Loucy (cell line): ENCODE measurements at regions not wholly inside any gene's neighbourhood (a gene's known extent, or its start where the extent isn't known, plus 50 kb on each side); places are given as distances from the start of the nearest gene placed in this dataset.

Experiments
- H2AFZ ChIP-seq: fragments of 200-600 bp; sonication (generic); 2 replicates; pipeline ENCODE4 v1.6.0; 2016; ENCODE audit warnings: antibody characterized with exemption, mild to moderate bottlenecking, low read length, moderate library complexity
- H3F3A ChIP-seq: fragments of 200-600 bp; 2 replicates; pipeline ENCODE4 v1.6.0; 2016; ENCODE audit warnings: antibody characterized with exemption, low read depth, mild to moderate bottlenecking
- H3K27me3 ChIP-seq: fragments of 200-600 bp; sonication (generic); 2 replicates; pipeline ENCODE4 v1.6.1; 2014; ENCODE audit warnings: low read length, mild to moderate bottlenecking; ENCODE audit not compliant: insufficient read depth, poor library complexity, severe bottlenecking
- H3K36me3 ChIP-seq: fragments of 200-600 bp; sonication (generic); 2 replicates; pipeline ENCODE4 v1.6.1; 2016; ENCODE audit warnings: low read length; ENCODE audit not compliant: insufficient read depth
- H3K4me1 ChIP-seq: fragments of 200-600 bp; sonication (generic); 2 replicates; pipeline ENCODE4 v1.5.1; 2014; ENCODE audit warnings: low read length, mild to moderate bottlenecking; ENCODE audit not compliant: insufficient read depth, poor library complexity, severe bottlenecking
- H3K4me2 ChIP-seq: fragments of 200-600 bp; sonication (generic); 2 replicates; pipeline ENCODE4 v1.6.0; 2014; ENCODE audit warnings: antibody characterized with exemption, low read length, low read depth, mild to moderate bottlenecking; ENCODE audit not compliant: poor library complexity, severe bottlenecking
- H3K4me3 ChIP-seq: fragments of 200-600 bp; sonication (generic); 2 replicates; pipeline ENCODE4 v1.5.1; 2014; ENCODE audit warnings: low read length, mild to moderate bottlenecking, mixed read lengths; ENCODE audit not compliant: poor library complexity, severe bottlenecking
- H3K79me2 ChIP-seq: fragments of 200-600 bp; sonication (generic); 2 replicates; pipeline ENCODE4 v1.6.1; 2014; ENCODE audit warnings: low read length; ENCODE audit not compliant: insufficient read depth
- H3K9ac ChIP-seq: fragments of 200-600 bp; sonication (generic); 2 replicates; pipeline ENCODE4 v1.6.0; 2014; ENCODE audit warnings: mild to moderate bottlenecking, low read depth, low read length, moderate library complexity; ENCODE audit not compliant: poor library complexity, severe bottlenecking
- H3K9me2 ChIP-seq: fragments of 200-600 bp; sonication (generic); replicated peaks from 2 replicates; pipeline ENCODE4 v1.6.1; 2016; ENCODE audit warnings: low read depth, low read length, mixed read lengths
- H3K9me3 ChIP-seq: fragments of 200-600 bp; sonication (generic); 2 replicates; pipeline ENCODE4 v1.6.1; 2014; ENCODE audit warnings: mild to moderate bottlenecking, antibody characterized with exemption, low read length, low read depth; ENCODE audit not compliant: insufficient read depth
- H4K20me1 ChIP-seq: fragments of 200-600 bp; sonication (generic); 2 replicates; pipeline ENCODE4 v1.6.0; 2014; ENCODE audit warnings: antibody characterized with exemption, low read length, mild to moderate bottlenecking; ENCODE audit not compliant: insufficient read depth, poor library complexity, severe bottlenecking
- EZH2phosphoT487 ChIP-seq: fragments of 200-600 bp; IDR thresholded peaks from 2 replicates; pipeline ENCODE4 v1.6.1; 2018; ENCODE audit warnings: antibody characterized with exemption, mild to moderate bottlenecking, moderate library complexity, borderline replicate concordance
- TF ChIP-seq, protein P1 (sequence below): fragments of 200-600 bp; sonication (generic); conservative IDR thresholded peaks from 2 replicates; pipeline ENCODE4 v1.5.1; 2014; ENCODE audit warnings: mild to moderate bottlenecking, antibody characterized with exemption, low read length

DNA sequence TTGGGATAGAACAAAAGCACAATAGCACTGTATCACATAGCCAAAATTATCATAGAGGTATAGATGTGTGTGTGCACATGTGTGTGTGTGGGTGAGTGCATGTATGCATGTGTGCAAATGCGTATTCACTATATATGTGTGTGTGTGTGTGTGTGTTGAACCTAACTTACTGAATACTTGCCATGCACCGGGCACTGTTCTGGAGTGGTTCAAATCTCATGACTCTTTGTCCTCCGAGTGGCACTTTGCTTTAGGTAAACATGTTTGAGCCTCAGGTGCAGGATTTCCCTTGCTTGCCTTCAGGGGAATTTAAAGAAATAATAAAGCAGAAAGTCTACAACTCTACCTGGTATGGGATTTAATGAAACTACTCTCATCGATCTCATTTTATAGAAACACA is 183.5 kb upstream of the GDNF start:
- no peak for TF ChIP-seq EZH2phosphoT487
- TF ChIP-seq, protein P1, sequence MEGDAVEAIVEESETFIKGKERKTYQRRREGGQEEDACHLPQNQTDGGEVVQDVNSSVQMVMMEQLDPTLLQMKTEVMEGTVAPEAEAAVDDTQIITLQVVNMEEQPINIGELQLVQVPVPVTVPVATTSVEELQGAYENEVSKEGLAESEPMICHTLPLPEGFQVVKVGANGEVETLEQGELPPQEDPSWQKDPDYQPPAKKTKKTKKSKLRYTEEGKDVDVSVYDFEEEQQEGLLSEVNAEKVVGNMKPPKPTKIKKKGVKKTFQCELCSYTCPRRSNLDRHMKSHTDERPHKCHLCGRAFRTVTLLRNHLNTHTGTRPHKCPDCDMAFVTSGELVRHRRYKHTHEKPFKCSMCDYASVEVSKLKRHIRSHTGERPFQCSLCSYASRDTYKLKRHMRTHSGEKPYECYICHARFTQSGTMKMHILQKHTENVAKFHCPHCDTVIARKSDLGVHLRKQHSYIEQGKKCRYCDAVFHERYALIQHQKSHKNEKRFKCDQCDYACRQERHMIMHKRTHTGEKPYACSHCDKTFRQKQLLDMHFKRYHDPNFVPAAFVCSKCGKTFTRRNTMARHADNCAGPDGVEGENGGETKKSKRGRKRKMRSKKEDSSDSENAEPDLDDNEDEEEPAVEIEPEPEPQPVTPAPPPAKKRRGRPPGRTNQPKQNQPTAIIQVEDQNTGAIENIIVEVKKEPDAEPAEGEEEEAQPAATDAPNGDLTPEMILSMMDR, result no peak
- no peaks in the 10 kb centered on the region for H3K27me3 ChIP-seq
- H3K4me2 ChIP-seq, result no peak overlapping the region
- no peaks in the 10 kb centered on the region for H3K9me3 ChIP-seq
- H3K79me2 ChIP-seq, result no peaks in the 10 kb centered on the region
- H2AFZ ChIP-seq, result no peak overlapping the region
- H4K20me1 ChIP-seq, result no peaks in the 10 kb centered on the region
- H3K9ac ChIP-seq, result no peak overlapping the region
- H3K36me3 ChIP-seq, result no peaks in the 10 kb centered on the region
- no peaks in the 10 kb centered on the region for H3F3A ChIP-seq
- no peaks in the 10 kb centered on the region for H3K9me2 ChIP-seq
- no peaks in the 10 kb centered on the region for H3K4me1 ChIP-seq
- H3K4me3 ChIP-seq, result no peak overlapping the region

DNA sequence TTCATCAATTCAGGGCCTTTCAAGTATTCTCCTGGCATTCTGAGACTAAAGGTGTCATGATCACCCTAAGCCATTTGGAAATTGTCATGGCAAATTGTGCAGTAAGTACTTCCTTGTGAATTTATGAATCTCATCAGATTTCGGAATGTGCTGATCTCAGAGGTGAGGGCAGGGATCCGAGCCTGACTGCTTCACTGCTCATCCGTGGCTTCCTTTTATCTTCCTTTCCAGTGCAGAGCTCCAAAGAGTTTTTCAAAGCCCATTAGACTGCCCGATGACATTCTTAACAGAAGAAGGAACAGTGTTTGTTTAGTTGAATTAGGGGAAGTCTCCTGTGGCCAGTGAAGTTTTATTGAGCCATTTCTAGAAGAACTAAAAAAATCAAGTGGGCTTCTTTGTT is 182.8 kb upstream of the GDNF start:
- no peaks in the 10 kb centered on the region for H3K9me3 ChIP-seq
- H3K79me2 ChIP-seq, result no peaks in the 10 kb centered on the region
- TF ChIP-seq EZH2phosphoT487, result no peak
- TF ChIP-seq, protein P1, result no peak
- no peaks in the 10 kb centered on the region for H4K20me1 ChIP-seq
- no peak overlapping the region for H3K4me2 ChIP-seq
- H3K4me3 ChIP-seq, result no peak overlapping the region
- H3K9ac ChIP-seq, result no peak overlapping the region
- no peaks in the 10 kb centered on the region for H3K36me3 ChIP-seq
- H2AFZ ChIP-seq, result no peak overlapping the region
- H3K9me2 ChIP-seq, result no peaks in the 10 kb centered on the region
- H3K4me1 ChIP-seq, result no peaks in the 10 kb centered on the region
- no peaks in the 10 kb centered on the region for H3F3A ChIP-seq
- H3K27me3 ChIP-seq, result no peaks in the 10 kb centered on the region

DNA sequence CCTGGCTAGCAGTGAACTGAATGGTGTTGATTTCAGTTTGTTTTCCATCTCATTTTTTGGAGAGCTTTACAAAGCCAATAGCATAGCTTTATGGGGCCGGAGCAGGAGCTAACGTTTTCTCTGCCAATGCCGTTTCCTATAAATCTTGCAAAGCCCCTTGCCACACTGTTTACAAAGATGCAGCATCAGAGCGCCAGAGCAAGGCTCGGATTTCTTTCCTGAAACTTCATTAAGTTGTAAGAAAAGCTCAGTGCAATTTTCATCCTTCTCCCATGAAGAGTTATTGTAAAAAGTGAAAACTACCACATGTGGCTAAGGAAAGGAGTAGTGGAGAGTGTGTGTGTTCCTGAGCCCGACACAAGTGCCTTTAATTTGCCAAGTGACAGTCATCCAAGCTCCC is 178.2 kb upstream of the GDNF start:
- Histone ChIP-seq H3K27me3 (no peaks in the 10 kb centered on the region), H3K4me3 (no peak overlapping the region), H3K36me3 (no peaks in the 10 kb centered on the region), H4K20me1 (no peaks in the 10 kb centered on the region), H2AFZ (no peak overlapping the region), H3K9me2 (no peaks in the 10 kb centered on the region), H3K9ac (no peak overlapping the region), H3K79me2 (no peaks in the 10 kb centered on the region), H3K4me1 (no peaks in the 10 kb centered on the region), H3K9me3 (no peaks in the 10 kb centered on the region), H3F3A (no peaks in the 10 kb centered on the region), H3K4me2 (no peak overlapping the region)
- TF ChIP-seq EZH2phosphoT487, result no peak
- TF ChIP-seq, protein P1, result no peak
